HCT116 (cell line): ENCODE measurements at regions not wholly inside any gene's neighbourhood (a gene's known extent, or its start where the extent isn't known, plus 50 kb on each side); places are given as distances from the start of the nearest gene placed in this dataset.

Experiments used
- ELF1 ChIP-seq: IDR thresholded peaks from 2 replicates; pipeline ENCODE4 v1.6.1; 2012; ENCODE audit warnings: low read depth, borderline replicate concordance
- EZH2 ChIP-seq: fragments of 200-600 bp; sonication (generic); IDR thresholded peaks from 2 replicates; pipeline ENCODE4 v1.6.1; 2017; ENCODE audit warnings: antibody characterized with exemption, mixed run types
- POLR2A ChIP-seq: IDR thresholded peaks from 2 replicates; pipeline ENCODE4 v1.7.0; 2011; ENCODE audit warnings: borderline replicate concordance; ENCODE audit not compliant: insufficient read depth, insufficient read length; ENCODE audit errors: extremely low read depth
- YY1 ChIP-seq: IDR thresholded peaks from 2 replicates; pipeline ENCODE4 v1.6.1; 2011; ENCODE audit warnings: low read length, low read depth, moderate library complexity, mild to moderate bottlenecking; ENCODE audit not compliant: insufficient replicate concordance; ENCODE audit errors: extremely low read depth
- TF ChIP-seq, protein P1 (sequence below), 3 experiments: fragments of 200-600 bp in 1 of 3; sonication (generic) in 1 of 3; IDR thresholded peaks in 2 of 3; conservative IDR thresholded peaks in 1 of 3; 2 replicates each; pipeline ENCODE4 v1.5.1; 2012 to 2017; ENCODE audit warnings: low read depth in 2 of 3, low read length in 2 of 3, antibody characterized with exemption in 1 of 3, borderline replicate concordance in 1 of 3, control low read depth in 1 of 3, mild to moderate bottlenecking in 1 of 3, mixed read lengths in 1 of 3, mixed run types in 1 of 3, moderate library complexity in 1 of 3; ENCODE audit not compliant: insufficient read depth in 1 of 3

DNA sequence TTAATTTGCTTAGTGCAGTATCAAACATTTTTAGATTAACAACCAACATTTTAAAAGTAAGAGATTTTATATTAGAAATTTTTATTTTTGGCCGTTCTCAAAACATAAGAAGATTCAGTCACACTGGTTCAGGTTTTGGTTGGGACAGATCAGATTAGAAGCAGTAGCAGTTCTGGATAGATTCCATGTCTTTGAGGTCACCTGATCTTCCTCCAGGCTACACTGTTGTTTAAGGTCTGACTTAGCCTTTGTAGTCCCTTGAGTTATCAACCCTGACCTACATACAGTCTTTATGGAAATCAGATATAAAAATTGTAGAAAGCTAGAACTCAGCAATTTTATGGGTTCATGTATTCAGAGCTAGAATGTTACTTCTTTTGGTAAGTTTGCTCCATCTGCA lies 910.0 kb upstream of the WWC1 start:
- no peak for TF ChIP-seq ELF1
- TF ChIP-seq, protein P1, sequence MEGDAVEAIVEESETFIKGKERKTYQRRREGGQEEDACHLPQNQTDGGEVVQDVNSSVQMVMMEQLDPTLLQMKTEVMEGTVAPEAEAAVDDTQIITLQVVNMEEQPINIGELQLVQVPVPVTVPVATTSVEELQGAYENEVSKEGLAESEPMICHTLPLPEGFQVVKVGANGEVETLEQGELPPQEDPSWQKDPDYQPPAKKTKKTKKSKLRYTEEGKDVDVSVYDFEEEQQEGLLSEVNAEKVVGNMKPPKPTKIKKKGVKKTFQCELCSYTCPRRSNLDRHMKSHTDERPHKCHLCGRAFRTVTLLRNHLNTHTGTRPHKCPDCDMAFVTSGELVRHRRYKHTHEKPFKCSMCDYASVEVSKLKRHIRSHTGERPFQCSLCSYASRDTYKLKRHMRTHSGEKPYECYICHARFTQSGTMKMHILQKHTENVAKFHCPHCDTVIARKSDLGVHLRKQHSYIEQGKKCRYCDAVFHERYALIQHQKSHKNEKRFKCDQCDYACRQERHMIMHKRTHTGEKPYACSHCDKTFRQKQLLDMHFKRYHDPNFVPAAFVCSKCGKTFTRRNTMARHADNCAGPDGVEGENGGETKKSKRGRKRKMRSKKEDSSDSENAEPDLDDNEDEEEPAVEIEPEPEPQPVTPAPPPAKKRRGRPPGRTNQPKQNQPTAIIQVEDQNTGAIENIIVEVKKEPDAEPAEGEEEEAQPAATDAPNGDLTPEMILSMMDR (IDR thresholded peaks at IDR 0.05 in 2 of 3, conservative IDR thresholded peaks at IDR 0.05 in 1 of 3; ENCODE audit: borderline replicate concordance in 1 of 3, insufficient read depth in 1 of 3, low read depth in 2 of 3, low read length in 2 of 3) = no peak
- TF ChIP-seq YY1 = no peak
- no peak for TF ChIP-seq POLR2A
- TF ChIP-seq EZH2 = no peak
